Stimulated activated CD4-positive, alpha-beta T cell treated with anti-CD3 and anti-CD28 coated beads, Interleukin-15, amount 100 ng/mL, for 24 hours (primary cell): ENCODE measurements at regions not wholly inside any gene's neighbourhood (a gene's known extent, or its start where the extent isn't known, plus 50 kb on each side); places are given as distances from the start of the nearest gene placed in this dataset.
A peak's percentile ranks its signal among the peaks of the same experiment; 100 is the strongest.

Experiments
- DNase-seq: peaks from one replicate; pipeline ENCODE4 v3.0.0-alpha.2; 2020

DNA sequence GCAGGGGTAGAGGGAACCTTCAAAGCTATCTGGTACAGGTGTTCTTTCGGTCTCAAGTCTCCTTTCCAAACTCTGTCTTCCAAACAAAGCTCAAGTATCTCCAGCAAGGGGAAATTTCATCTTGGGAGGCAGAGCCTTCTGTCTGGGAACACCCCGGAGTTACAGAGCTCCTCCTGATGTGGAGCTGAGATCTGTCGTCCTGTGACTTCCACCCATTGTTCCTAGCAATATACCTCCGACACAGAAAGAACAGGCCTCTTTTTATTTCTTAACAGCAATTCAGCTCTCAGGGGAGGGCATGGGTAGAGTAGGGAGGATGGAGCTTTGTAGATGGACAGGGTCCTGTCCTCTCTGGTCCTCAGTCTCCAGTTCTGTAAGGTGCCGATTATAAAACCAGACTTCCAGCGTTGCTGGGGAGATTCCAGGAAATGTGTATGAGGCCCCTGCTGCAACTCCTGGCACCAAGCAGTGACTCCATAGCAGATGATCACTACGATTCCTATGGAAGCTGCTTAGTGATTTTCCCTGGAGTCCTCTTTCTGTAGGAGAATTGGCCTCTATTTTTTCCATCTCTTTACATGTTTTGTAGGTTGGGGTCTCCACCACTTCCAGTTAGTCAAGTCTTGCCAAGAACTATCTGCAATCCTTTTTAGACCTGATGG is 56.0 kb upstream of the ARGLU1 start:
- no peak for DNase-seq

DNA sequence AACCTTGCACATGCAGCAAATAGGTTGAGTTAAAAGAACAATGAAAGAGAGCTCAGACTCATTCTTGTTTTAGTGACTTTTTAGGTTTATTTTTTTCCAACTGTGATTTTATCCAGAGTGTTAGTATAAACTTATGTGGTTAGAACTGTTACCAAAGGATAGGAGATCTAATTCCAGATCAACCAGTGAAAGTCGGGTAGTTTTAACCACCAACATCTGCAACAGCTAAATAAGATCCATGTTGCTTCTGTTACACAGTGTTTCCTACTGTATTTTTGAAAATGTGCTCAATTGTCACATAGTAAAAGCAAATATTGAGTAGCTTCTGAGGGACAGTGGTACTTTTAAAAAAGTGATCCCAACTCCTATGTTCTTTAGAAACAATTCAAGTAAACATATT is 53.9 kb upstream of the ARGLU1 start:
- DNase-seq: no peak

DNA sequence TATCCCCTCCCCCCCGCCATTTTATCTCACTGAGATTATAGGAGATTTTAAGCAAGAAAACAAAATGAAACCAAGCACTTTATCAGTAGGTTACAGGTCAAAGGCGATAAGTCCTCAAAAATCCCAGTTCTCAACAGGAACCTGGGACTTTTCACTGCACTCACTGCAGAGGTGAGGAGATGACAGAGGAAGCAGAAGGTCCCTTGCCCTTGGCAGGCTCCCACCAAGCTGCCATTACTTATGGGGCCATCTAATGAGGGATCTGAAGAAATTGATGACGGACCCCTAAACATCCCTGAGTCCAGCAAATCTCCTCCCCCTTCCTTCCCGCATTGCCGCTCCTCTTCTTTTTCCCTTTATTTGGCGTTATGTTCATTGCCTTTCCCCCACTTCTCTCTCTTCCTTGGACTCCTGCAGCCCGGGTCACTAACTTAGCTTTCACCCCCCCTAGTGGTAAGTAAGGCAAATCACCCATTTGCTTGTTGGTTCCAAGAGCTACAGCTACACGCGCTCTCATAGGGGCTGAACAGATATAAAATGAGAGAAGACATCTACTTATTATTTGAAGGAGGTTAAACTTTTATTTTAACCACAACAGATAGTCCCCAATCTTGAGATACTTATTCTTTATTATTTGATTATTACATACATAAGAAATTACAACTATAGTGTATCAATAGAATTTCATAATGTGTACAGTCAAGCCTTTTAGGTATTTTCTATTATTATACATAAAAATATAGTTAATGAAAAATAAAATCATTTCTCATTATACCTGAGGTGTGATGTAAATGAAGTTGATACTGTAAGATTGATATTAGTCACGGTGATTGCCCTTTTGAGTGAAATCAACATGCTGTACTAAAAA is 52.0 kb upstream of the ARGLU1 start:
- peak; percentile 27 for DNase-seq
